HG02610 (cell line): ENCODE measurements at regions not wholly inside any gene's neighbourhood (a gene's known extent, or its start where the extent isn't known, plus 50 kb on each side); places are given as distances from the start of the nearest gene placed in this dataset.
A peak's percentile ranks its signal among the peaks of the same experiment; 100 is the strongest.
"Not testable (repeated sequence)": the region's sequence is repeated elsewhere in the genome, so short reads cannot be mapped to it uniquely, and the experiment has no call there.

Experiments
- ATAC-seq: cut with Tn5 transposase; IDR thresholded peaks from one replicate; pipeline ENCODE4 v1.9.1; 2021; ENCODE audit warnings: mild to moderate bottlenecking, moderate library complexity; ENCODE audit not compliant: unreplicated experiment

GRCh38 chr18:66011916-66012315 is 261.1 kb downstream of the CDH7 start:
- no peak for ATAC-seq

DNA sequence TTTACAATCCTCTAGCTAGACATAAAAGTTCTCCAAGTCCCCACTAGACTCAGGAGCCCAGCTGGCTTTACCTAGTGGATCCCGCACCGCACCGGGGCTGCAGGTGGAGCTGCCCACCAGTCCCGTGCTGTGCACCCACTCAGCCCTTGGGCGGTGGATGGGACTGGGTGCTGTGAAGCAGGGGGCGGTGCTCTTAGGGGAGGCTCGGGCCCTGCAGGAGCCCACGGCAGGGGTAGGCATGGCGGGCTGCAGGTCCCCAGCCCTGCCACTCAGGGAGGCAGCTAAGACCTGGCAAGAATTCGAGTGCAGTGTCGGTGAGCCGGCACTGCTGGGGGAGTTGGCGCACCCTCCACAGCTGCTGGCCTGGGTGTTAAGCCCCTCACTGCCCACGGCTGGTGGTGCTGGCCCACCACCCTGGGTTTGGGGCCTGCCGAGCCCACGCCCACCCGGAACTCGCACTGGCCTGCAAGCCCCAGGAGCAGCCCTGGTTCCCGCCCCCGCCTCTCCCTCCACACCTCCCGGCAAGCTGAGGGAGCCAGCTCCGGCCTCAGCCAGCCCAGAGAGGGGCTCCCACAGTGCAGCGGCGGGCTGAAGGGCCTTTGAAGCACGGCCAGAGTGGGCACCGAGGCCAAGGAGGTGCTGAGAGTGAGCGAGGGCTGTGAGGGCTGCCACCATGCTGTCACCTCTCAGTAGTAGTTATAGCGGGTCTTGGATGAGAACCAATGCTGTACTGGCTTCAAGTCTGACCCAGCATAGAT is 255.2 kb downstream of the CDH7 start:
- no peak for ATAC-seq

- ATAC-seq = not testable (repeated sequence)
Observed at GRCh38 chr18:65998971-65999700, 248.3 kb downstream of the CDH7 start.

- ATAC-seq = no peak
Observed at GRCh38 chr18:65995206-65995605, 244.4 kb downstream of the CDH7 start.

GRCh38 chr18:65994302-65994701 is 243.5 kb downstream of the CDH7 start:
- ATAC-seq = peak; percentile 72

- ATAC-seq = no peak
Observed at GRCh38 chr18:65990944-65991708, 240.3 kb downstream of the CDH7 start.

DNA sequence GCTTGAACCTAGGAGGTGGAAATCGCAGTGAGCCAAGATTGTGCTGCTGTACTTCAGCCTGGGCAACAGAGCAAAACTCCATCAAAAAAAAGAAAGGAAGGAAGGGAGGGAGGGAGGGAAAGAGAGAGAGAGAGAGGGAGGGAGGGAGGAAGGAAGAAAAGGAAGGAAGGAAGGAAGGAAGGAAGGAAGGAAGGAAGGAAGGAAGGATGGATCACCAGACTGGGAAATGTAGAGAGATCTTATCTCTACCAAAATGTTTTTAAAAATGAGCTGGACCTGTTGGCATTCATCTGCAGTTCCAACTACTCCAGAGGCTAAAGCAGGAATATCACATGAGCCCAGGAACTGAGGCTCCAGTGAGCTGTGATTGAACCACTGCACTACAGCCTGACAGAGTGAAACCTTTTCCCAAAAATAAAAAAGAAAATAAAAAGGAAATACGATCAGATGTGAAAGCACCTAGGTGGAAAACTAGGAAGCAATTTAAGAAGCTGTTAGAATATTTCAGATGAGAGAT is 239.4 kb downstream of the CDH7 start:
- no peak for ATAC-seq

GRCh38 chr18:65988972-65989371 is 238.2 kb downstream of the CDH7 start:
- no peak for ATAC-seq

DNA sequence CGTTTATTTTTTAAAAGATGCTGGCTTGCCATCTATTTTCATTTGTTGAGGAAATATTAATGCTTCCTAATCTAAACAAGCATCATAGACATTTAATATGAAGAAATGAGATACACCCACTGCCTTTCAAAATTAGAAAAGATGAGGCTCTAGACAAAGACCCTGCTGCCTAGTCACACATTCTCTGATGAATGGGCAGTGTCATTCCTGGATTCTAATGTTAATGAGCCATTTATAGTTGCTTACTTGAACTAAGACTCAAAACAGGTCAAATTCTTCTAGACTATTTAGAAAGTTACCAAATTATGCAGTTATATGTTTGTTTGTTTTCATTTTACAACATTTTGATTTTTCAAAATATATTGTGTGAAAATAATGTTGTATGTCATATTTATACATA is 237.6 kb downstream of the CDH7 start:
- no peak for ATAC-seq

DNA sequence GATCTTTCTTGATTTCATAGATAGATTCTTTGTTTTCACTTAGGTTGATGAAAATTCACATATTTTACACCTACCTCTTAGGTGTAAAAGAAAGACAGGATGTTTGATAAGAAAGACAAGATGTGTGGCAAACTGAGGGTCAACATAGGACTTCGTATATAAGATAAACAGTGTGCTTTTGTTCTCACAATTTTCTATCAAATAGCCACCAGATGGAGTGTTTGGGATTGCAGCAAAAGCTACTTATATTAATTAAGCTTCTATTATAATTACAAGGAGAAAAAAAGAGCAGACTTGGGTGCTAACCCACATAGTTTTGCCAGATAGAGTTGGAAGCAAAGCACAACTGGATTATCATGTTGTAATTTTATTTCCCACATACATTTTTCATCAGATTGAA is 232.9 kb downstream of the CDH7 start:
- no peak for ATAC-seq

DNA sequence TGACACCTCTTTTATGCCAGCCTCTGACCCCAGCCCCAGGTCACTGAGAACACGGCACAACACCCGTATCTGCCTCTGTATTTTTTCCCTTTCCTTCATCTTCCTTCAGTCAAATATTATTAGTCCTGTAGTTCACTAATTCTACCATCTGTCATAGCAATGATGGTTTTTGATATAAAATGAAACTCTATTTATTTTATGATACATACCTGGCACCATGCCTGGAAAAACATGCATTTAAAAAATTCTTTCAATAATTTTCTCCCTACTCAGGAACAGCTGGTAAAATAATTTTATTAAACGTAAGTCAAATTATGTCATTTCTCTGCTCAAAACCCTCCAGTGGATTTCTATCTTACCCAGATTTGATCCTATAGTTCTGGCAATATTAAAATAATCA is 224.7 kb downstream of the CDH7 start:
- no peak for ATAC-seq

DNA sequence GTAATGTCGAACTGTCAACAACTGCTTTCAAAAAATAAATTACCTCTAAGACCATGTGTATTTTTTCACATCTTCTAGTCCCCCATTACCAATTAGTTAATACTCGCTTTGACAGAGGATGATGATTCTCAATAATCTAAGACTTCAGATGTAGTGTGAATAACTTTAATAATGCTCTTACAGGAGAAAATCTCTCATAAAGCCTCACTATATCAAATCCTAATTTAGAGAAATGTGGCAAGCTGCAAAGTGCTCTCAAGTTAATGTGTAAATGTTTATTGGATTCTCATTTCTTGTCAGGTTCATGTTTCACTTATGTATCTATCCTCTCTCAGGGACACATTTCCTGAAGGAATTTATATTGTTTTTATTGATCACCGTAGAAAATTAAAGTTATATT is 223.9 kb downstream of the CDH7 start:
- ATAC-seq = no peak

DNA sequence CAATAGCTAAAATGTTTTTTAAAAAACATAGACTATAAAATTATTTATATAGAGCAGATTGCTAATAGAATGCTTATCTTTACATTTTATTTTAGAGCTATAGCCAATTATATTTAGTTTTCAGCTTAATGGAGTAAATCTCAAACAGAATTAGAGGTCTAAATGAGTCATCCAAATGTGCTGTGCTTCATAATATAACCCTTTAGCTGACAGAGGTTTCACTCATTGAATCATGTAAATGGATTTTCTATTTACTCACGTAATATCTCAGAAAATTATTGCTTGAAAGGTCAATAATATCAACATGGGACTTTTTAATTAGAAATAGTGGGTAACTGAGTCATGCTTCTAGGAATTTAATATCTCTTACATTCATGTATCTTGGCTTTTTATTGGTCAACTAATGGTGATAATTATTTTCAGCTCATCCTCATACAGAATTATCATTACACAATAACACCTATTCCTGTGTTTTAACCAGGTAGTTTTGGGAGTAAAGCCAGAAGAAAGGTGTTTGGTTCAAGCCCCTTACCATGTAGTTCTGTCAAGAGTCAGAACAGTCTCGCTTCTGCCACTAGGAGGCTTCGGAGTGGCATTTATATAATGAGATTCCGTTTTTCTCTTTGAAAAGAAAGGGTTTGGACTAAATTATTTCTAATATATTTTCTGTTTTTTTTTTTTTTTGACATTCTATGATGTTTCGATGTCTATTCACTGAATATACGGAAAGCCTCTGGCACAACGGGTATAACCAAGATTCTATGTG is 217.6 kb downstream of the CDH7 start:
- no peak for ATAC-seq

- no peak for ATAC-seq
Observed at GRCh38 chr18:65955747-65956146, 204.9 kb downstream of the CDH7 start.

GRCh38 chr18:65954372-65954771 is 203.6 kb downstream of the CDH7 start:
- no peak for ATAC-seq

GRCh38 chr18:65946777-65947176 is 196.0 kb downstream of the CDH7 start:
- no peak for ATAC-seq

- no peak for ATAC-seq
Observed at GRCh38 chr18:65943268-65943667, 192.5 kb downstream of the CDH7 start.

- ATAC-seq = no peak
Observed at GRCh38 chr18:65942854-65943253, 192.0 kb downstream of the CDH7 start.

- no peak for ATAC-seq
Observed at GRCh38 chr18:65942104-65942503, 191.3 kb downstream of the CDH7 start.

DNA sequence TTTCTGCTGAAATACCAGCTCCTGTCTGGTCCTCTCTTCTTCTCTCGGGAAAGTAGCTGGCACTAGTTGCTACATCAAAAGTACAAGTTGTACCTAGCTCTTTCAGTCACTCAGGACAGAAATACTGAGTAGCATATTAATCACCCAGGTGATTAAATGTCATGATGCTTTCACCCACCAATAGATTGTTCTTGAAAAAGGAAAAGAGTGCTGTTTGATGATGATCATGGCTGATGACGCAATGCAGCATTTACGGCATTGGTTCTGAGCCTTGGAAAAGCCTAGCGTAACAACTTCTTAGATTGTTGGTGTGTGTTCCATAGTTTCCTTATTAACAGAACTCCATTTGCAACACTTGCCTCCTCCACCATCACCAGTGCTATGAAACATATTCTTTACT is 190.7 kb downstream of the CDH7 start:
- no peak for ATAC-seq
